SK-N-SH treated with all-trans-retinoic acid at 6 μM for 48 hours (cell line): ENCODE measurements at regions not wholly inside any gene's neighbourhood (a gene's known extent, or its start where the extent isn't known, plus 50 kb on each side); places are given as distances from the start of the nearest gene placed in this dataset.

Source experiments
- ATAC-seq: fragments of 200-7000 bp; cut with Tn5 transposase; 3 replicates; pipeline ENCODE4 v1.9.1; 2020; ENCODE audit warnings: mild to moderate bottlenecking, moderate library complexity
- ARNTL ChIP-seq: fragments of 450-650 bp; formaldehyde crosslinking; IDR thresholded peaks from 2 replicates; pipeline ENCODE4 v1.5.0; 2020; ENCODE audit warnings: low read depth, mild to moderate bottlenecking, moderate library complexity, borderline replicate concordance
- BACH2 ChIP-seq: fragments of 250-450 bp; sonication (Bioruptor Pico); IDR thresholded peaks from 2 replicates; pipeline ENCODE4 v1.9.0; 2021; ENCODE audit warnings: mild to moderate bottlenecking, borderline replicate concordance
- CREB5 ChIP-seq: fragments of 250-450 bp; sonication (Bioruptor Pico); IDR thresholded peaks from 2 replicates; pipeline ENCODE4 v1.5.1; 2020; ENCODE audit warnings: low read depth, mild to moderate bottlenecking, moderate library complexity
- CSDC2 ChIP-seq: fragments of 250-450 bp; sonication (Bioruptor Pico); IDR thresholded peaks from 2 replicates; pipeline ENCODE4 v1.5.0; 2020; ENCODE audit warnings: mild to moderate bottlenecking, moderate library complexity
- CSRNP3 ChIP-seq: fragments of 250-450 bp; sonication (Bioruptor Pico); IDR thresholded peaks from 2 replicates; pipeline ENCODE4 v1.5.1; 2021; ENCODE audit warnings: mild to moderate bottlenecking, moderate library complexity
- ESRRG ChIP-seq: fragments of 250-450 bp; sonication (Bioruptor Pico); IDR thresholded peaks from 2 replicates; pipeline ENCODE4 v1.6.1; 2021; ENCODE audit warnings: mild to moderate bottlenecking
- ISL1 ChIP-seq: fragments of 250-450 bp; sonication (Bioruptor Pico); IDR thresholded peaks from 2 replicates; pipeline ENCODE4 v2.1.2; 2022; ENCODE audit warnings: mild to moderate bottlenecking, moderate library complexity
- OSR1 ChIP-seq: fragments of 250-450 bp; sonication (Bioruptor Pico); IDR thresholded peaks from 2 replicates; pipeline ENCODE4 v1.8.0; 2022; ENCODE audit warnings: moderate library complexity, mild to moderate bottlenecking, inconsistent platforms
- POU6F1 ChIP-seq: fragments of 250-450 bp; sonication (Bioruptor Pico); IDR thresholded peaks from 2 replicates; pipeline ENCODE4 v1.8.0; 2021; ENCODE audit warnings: low read depth, mild to moderate bottlenecking, moderate library complexity, borderline replicate concordance
- PPARA ChIP-seq: fragments of 250-450 bp; sonication (Bioruptor Pico); IDR thresholded peaks from 2 replicates; pipeline ENCODE4 v1.5.0; 2020; ENCODE audit warnings: mild to moderate bottlenecking, borderline replicate concordance
- RARB ChIP-seq: fragments of 250-450 bp; sonication (Bioruptor Pico); IDR thresholded peaks from 2 replicates; pipeline ENCODE4 v1.8.0; 2021; ENCODE audit warnings: mild to moderate bottlenecking, moderate library complexity
- TCF4 ChIP-seq: fragments of 250-450 bp; sonication (Bioruptor Pico); IDR thresholded peaks from 2 replicates; pipeline ENCODE4 v1.8.0; 2021; ENCODE audit warnings: mild to moderate bottlenecking, moderate library complexity, borderline replicate concordance
- TSHZ2 ChIP-seq: fragments of 250-450 bp; sonication (Bioruptor Pico); IDR thresholded peaks from 2 replicates; pipeline ENCODE4 v1.5.0; 2020; ENCODE audit warnings: mild to moderate bottlenecking, moderate library complexity
- ZC3H10 ChIP-seq: fragments of 250-450 bp; sonication (Bioruptor Pico); IDR thresholded peaks from 2 replicates; pipeline ENCODE4 v1.5.1; 2021; ENCODE audit warnings: mild to moderate bottlenecking, moderate library complexity
- ZFP3 ChIP-seq: fragments of 250-450 bp; sonication (Bioruptor Pico); IDR thresholded peaks from 2 replicates; pipeline ENCODE4 v1.5.0; 2020; ENCODE audit warnings: mild to moderate bottlenecking, moderate library complexity
- ZNF565 ChIP-seq: fragments of 450-650 bp; formaldehyde crosslinking; conservative IDR thresholded peaks from 2 replicates; pipeline ENCODE4 v1.5.0; 2020; ENCODE audit warnings: low read depth, mild to moderate bottlenecking, moderate library complexity
- ZNF70 ChIP-seq: fragments of 450-650 bp; formaldehyde crosslinking; IDR thresholded peaks from 2 replicates; pipeline ENCODE4 v1.5.0; 2020; ENCODE audit warnings: mild to moderate bottlenecking, moderate library complexity

GRCh38 chr9:103942651-103943050 is 151.5 kb upstream of the SMC2 start:
- TF ChIP-seq CSDC2 (CRISPR knock-in tag) (no peak), ESRRG (no peak)
- TF ChIP-seq, all 23 proteins: peak for 0
- no peak for ATAC-seq

- TF ChIP-seq TCF4 (CRISPR knock-in tag) (no peak), ARNTL (CRISPR knock-in tag) (no peak), RARB (no peak), BACH2 (CRISPR knock-in tag) (no peak), ZFP3 (CRISPR knock-in tag) (no peak), CREB5 (CRISPR knock-in tag) (no peak), TSHZ2 (CRISPR knock-in tag) (no peak), OSR1 (CRISPR knock-in tag) (no peak), ZNF70 (no peak)
- no peak for ATAC-seq
Observed at GRCh38 chr9:103949096-103949495, 145.0 kb upstream of the SMC2 start.

- TF ChIP-seq ISL1 (CRISPR knock-in tag) (no peak), TCF4 (CRISPR knock-in tag) (no peak), CSDC2 (CRISPR knock-in tag) (no peak), POU6F1 (CRISPR knock-in tag) (no peak)
- no peak for ATAC-seq
Observed at GRCh38 chr9:103977163-103977562, 116.9 kb upstream of the SMC2 start.

GRCh38 chr9:103978396-103978795 is 115.7 kb upstream of the SMC2 start:
- ATAC-seq: no peak
- TF ChIP-seq TSHZ2 (CRISPR knock-in tag) (no peak), CREB5 (CRISPR knock-in tag) (no peak), POU6F1 (CRISPR knock-in tag) (no peak), RARB (no peak), ARNTL (CRISPR knock-in tag) (no peak), BACH2 (CRISPR knock-in tag) (no peak), ZNF70 (no peak), ISL1 (CRISPR knock-in tag) (no peak), CSRNP3 (CRISPR knock-in tag) (no peak), CSDC2 (CRISPR knock-in tag) (no peak), ZNF565 (no peak), ZFP3 (CRISPR knock-in tag) (no peak), ZC3H10 (no peak), ESRRG (no peak), PPARA (CRISPR knock-in tag) (no peak), OSR1 (CRISPR knock-in tag) (no peak)
